ENCODE measurements at regions not wholly inside any gene's neighbourhood (a gene's known extent, or its start where the extent isn't known, plus 50 kb on each side); places are given as distances from the start of the nearest gene placed in this dataset.
"Not testable (repeated sequence)": the region's sequence is repeated elsewhere in the genome, so short reads cannot be mapped to it uniquely, and the experiment has no call there.

DNA sequence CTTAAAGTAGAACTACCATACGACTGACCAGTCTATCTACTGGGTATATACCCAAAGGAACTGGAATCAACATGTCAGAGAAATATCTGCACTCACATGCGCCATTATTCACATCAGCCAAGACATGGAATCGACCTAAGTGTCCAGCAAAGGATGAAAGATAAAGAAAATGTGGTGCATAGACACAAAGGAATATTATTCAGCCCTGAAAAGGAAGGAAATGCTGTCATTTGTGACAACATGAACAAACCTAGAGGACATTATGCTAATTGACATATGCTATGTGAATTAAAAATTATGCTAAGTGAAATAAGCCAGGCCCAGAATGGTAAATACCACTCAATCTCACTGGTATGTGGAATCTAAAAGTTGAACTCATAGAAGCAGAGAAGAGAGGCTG, 123.7 kb downstream of the KLF6 start:
- DNase-seq (ENCODE audit: low read depth in 4 of 4, low spot score in 3 of 4): no peak

DNA sequence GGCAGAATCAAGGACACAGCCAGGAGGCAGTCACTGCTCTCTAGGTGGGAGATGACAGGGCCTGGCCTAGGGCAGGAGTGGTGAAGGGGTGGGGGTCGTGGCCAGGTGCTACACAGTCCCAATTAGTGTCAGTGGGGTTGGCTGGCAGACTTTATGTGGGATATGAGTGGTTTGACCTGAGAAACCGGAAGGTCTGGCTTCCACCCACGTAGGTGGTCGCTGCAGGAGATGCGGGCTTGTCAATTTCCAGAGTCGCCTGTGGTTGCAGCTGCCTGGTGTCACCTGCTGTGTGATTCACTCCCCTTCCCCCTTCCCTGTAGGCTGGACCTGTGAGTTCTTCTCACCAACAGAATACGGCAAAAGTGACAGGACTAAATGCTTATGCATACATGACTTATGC, 124.3 kb downstream of the KLF6 start:
- DNase-seq (ENCODE audit: low read depth in 4 of 4, low spot score in 3 of 4): no peak

DNA sequence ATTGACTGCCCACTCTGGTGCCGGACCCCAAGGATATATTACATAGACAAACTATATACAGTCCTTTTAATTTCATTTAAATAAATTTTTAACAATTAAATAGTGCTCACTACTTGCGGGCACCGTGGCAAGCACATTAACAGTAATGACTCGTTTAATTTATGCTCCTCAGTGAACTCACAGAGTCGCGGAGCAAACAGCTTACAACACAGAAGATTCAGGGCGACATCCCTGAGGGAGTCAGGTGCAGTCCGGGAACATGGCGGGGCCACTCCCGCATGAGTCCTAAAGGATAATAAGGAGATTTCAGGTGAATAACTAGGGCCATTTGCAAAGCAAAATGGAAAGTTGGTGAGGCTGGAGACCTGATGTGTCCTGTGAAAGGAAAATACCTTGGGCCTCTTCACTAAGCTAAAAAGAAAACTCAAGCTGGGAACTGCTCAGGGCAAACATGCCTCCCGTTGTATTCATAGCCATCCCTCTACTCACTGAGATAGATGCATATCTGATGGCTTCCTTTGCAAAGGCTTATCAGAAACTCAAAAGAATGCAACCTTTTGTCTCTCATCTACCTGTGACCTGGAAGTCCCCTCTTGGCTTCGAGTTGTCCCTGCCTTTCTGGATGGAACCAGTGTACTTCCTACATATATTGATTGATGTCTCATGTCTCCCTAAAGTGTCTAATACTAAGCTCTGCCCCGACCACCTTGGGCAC, 125.6 kb downstream of the KLF6 start:
- DNase-seq (ENCODE audit: low read depth in 4 of 4, low spot score in 3 of 4): no peak

DNA sequence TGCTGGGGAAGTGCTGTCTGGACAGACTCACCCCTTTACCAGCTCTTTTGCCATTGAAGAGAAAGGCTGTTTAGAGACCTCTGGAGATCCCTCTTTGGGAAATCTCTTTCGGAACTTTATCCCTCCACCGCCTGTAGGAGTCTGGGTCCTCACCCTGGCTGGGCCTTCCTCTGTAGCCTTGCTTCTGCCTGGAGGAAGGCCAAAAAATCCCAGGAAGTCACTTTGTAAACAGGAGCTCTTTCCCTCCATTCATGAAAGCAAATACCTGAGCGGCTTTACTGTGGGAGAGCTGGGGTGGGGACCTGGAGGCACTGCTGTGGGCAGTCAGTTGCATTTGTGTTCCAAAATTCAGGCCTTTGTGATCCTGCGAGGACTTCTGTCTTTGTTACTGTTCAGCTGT, 126.2 kb downstream of the KLF6 start:
- no peak for DNase-seq (ENCODE audit: low read depth in 4 of 4, low spot score in 3 of 4)

GRCh38 chr10:3656214-3656613, 128.8 kb downstream of the KLF6 start:
- no peak for DNase-seq (ENCODE audit: low read depth in 4 of 4, low spot score in 3 of 4)

- no peak for DNase-seq (ENCODE audit: low read depth in 4 of 4, low spot score in 3 of 4)
These were observed 129.5 kb downstream of the KLF6 start for GRCh38 chr10:3655528-3655927.

GRCh38 chr10:3654980-3655379, 130.0 kb downstream of the KLF6 start:
- DNase-seq (ENCODE audit: low read depth in 4 of 4, low spot score in 3 of 4): no peak

GRCh38 chr10:3654496-3654895, 130.5 kb downstream of the KLF6 start:
- no peak for DNase-seq (ENCODE audit: low read depth in 4 of 4, low spot score in 3 of 4)

- not testable (repeated sequence) for DNase-seq (ENCODE audit: low read depth in 4 of 4, low spot score in 3 of 4)
These were observed 131.7 kb downstream of the KLF6 start for GRCh38 chr10:3653303-3653702.

GRCh38 chr10:3652886-3653285, 132.1 kb downstream of the KLF6 start:
- no peak for DNase-seq (ENCODE audit: low read depth in 4 of 4, low spot score in 3 of 4)

DNA sequence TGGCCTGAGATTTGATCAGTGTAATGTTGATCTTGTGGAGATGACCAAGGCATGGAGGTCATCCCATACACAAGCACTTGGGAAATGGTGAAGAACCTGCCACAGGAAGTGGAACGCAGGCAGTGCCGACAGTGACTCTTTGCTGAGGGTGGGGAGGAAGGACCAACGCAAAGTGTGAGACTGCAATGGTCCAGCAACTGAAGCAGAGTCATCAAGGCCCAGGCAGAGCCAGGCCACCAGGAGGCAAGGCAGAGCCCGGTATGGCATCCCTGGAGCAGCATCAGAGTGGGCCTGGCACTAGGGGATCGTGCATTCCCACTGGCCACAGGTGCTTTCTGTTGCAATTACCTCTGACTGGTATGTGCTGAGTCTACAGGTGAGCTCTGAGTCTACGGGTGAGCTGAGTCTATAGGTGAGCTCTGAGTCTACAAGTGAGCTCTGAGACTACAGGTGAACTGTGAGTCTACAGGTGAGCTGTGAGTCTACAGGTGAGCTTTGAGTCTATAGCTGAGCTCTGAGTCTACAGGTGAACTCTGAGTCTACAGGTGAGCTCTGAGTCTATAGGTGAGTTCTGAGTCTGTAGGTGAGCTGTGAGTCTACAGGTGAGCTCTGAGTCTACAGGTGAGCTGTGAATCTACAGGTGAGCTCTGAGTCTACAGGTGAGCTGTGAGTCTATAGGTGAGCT, 132.9 kb downstream of the KLF6 start:
- no peak for DNase-seq (ENCODE audit: low read depth in 4 of 4, low spot score in 3 of 4)

GRCh38 chr10:3648576-3648975, 136.4 kb downstream of the KLF6 start:
- no peak for DNase-seq (ENCODE audit: low read depth in 4 of 4, low spot score in 3 of 4)

DNA sequence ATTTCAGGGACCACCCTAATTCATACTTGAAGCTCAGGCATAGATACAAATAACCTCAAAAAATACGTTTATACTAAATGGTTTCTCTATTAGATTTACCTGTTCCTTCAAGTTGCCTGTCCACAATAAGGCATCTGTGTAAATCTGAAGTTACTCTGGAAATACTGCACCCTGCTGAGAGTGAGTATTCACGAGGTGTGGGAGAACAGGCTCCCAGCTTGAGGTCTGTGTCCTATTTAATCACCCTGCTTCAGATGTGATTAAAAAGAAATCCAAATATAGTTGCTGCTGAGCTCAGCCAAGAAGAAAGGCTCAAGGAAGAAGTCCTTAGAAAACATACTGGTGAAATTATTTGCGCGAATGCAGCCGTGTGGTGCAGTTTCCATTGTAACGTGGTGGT, 136.8 kb downstream of the KLF6 start:
- DNase-seq (ENCODE audit: low read depth in 4 of 4, low spot score in 3 of 4): no peak

- DNase-seq (ENCODE audit: low read depth in 4 of 4, low spot score in 3 of 4): no peak
These were observed 137.9 kb downstream of the KLF6 start for GRCh38 chr10:3647074-3647473.

DNA sequence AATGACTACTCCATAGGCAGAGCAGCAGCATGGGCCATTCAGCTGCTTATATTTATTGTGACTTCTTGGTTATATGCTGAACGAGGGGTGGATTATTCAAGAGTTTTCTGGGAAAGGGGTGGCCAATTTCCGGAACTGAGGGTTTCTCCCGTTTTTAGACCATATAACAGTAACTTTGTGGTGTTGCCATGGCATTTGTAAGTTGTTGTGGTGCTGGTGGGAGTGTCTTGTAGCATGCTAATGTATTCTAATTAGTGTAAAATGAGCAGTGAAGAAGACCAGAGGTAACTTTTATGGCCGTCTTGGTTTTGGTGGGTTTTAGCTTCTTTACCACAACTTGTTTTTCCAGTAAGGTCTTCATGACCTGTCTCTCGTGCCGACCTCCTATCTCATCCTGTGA, 139.6 kb downstream of the KLF6 start:
- no peak for DNase-seq (ENCODE audit: low read depth in 4 of 4, low spot score in 3 of 4)

DNA sequence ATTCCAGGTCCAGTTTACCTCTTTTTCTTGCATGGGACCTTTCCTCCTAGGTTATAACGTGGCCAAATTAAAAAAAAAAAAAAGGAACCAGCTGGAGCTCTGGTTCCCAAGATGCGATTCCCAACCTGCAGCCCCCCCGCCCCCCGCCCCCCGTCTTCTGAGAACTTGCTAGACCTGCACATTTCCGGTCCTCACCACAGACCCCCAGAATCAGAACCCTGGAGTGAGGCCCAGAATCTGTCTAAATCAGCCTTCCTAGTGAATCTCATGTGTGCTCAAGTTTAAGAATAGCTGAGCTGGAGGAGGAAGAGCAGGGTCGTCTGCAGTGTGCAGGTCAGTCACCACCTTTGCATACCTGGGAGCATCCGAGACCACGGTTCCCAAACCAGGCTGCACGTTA, 144.2 kb downstream of the KLF6 start:
- DNase-seq (ENCODE audit: low read depth in 4 of 4, low spot score in 3 of 4): no peak

DNA sequence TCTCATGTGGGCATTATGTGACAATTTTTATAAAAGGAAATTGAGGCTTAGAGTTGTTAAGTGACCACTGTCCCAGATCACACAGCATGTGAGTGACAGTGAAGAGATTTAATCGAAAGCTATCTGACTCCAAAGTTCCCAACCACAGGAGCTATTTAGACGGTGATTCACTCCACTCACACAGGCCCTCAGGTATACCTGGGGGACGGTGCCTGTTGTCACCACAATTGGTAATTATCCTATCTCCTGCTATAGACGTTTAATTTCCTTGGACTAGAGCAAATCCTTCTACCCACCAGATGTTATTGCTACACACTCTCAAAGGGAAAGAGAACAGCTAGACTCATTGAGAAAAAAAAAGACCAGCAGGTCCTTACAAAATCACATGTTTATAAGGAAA, 145.5 kb downstream of the KLF6 start:
- DNase-seq (ENCODE audit: low read depth in 4 of 4, low spot score in 3 of 4): no peak

DNA sequence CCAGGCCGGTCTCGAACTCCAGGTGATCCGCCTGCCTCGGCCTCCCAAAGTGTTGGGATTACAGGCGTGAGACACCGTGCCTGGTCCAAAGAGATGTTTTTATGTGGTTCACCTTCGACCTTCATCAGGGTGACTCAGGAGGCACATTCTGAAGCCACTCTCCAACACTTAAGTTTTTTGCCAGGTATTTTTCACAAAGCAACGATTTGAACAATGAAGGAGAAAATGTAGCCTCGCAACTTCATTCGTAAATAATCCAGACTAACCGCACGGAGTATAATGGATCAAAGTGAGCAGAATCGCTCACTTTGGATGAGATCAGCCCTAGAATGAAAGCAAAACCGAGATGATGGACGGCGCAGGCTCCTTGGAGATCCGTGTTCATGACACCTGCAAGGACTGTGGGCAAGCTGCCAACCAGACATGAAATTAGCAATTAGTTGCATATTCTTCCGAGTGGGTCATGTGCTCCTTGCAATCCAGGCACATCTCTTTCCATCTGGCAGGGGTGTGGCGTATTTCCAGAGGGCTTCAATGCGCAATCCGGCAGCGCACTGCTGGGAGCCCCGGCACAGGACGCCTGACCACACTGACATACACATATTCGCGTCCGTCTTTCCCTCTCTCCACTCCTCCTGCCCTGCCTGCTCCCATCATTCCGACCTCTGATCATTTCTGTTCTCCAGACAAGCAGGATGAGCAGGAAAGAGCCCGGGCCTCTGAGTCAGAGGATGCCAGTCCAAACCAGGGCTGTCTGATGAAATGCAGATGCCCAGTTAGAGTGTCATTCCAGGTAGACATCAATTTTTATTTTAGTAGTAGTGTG, 148.4 kb downstream of the KLF6 start:
- DNase-seq (ENCODE audit: low read depth in 4 of 4, low spot score in 3 of 4): no peak

DNA sequence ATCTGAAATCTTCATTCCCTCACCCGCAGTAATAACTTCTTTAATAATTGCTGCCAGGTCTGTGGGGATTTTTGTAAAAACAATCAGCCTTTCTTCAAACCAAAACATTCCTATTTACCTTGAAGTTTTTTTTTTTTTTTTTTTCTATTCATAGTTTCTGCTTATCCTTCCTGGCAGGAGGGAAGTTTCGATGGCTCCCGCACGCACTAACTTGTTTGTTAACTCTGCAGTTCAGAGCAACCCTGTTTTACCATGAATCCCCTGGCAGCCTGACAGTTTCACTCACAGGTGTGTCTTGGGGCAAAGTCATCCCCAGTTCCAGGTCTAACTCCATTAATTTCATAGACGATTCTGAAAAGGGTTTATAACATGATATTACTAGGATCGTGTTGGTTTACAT, 149.3 kb downstream of the KLF6 start:
- DNase-seq (ENCODE audit: low read depth in 4 of 4, low spot score in 3 of 4): no peak

- DNase-seq (ENCODE audit: low read depth in 4 of 4, low spot score in 3 of 4): no peak
These were observed 149.8 kb downstream of the KLF6 start for GRCh38 chr10:3635211-3635671.

DNA sequence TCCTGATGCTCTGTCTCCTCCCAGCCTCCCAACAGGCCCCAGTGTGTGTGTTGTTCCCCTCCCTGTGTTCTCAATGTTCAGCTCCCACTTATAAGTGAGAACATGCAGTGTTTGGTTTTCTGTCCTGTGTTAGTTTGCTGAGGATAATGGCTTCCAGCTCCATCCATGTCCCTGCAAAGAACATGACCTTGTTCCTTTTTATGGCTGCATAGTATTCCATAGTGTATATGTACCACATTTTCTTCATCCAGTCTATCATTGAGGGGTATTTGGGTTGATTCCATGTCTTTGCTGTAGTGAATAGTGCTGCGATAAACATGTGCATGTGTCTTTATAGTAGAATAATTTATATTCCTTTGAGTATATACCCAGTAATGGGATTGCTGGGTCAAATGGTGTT, 150.4 kb downstream of the KLF6 start:
- not testable (repeated sequence) for DNase-seq (ENCODE audit: low read depth in 4 of 4, low spot score in 3 of 4)

Measured in left renal pelvis (tissue), 4 donors.